Smooth muscle cell (in vitro differentiated cells): ENCODE measurements at regions not wholly inside any gene's neighbourhood (a gene's known extent, or its start where the extent isn't known, plus 50 kb on each side); places are given as distances from the start of the nearest gene placed in this dataset.

Experiments used
- DNase-seq: peaks from one replicate; lab custom pipeline; 2025; ENCODE audit not compliant: unreplicated experiment; lab: John Stamatoyannopoulos, UW
- H2AFZ ChIP-seq: fragments of 200-600 bp; sonication (generic); 2 replicates; pipeline ENCODE4 v1.6.0; 2016; ENCODE audit warnings: antibody characterized with exemption, low read depth, mild to moderate bottlenecking
- H3F3A ChIP-seq: fragments of 200-600 bp; sonication (generic); 2 replicates; pipeline ENCODE4 v1.6.0; 2017; ENCODE audit warnings: antibody characterized with exemption, low read depth
- H3K27ac ChIP-seq: fragments of 200-600 bp; sonication (generic); 2 replicates; pipeline ENCODE4 v1.5.1; 2016; ENCODE audit warnings: low read depth, mild to moderate bottlenecking
- H3K27me3 ChIP-seq: fragments of 200-600 bp; sonication (generic); 2 replicates; pipeline ENCODE4 v1.6.1; 2016; ENCODE audit warnings: low read depth, mild to moderate bottlenecking
- H3K36me3 ChIP-seq: fragments of 200-600 bp; sonication (generic); 2 replicates; pipeline ENCODE4 v1.5.1; 2016; ENCODE audit warnings: low read depth
- H3K4me1 ChIP-seq: fragments of 200-600 bp; sonication (generic); 2 replicates; pipeline ENCODE4 v1.5.1; 2016; ENCODE audit warnings: low read depth
- H3K4me2 ChIP-seq: fragments of 200-600 bp; sonication (generic); 2 replicates; pipeline ENCODE4 v1.6.0; 2016; ENCODE audit warnings: mild to moderate bottlenecking
- H3K4me3 ChIP-seq: fragments of 200-600 bp; sonication (generic); 2 replicates; pipeline ENCODE4 v1.5.1; 2016; ENCODE audit warnings: mild to moderate bottlenecking
- H3K79me2 ChIP-seq: fragments of 200-600 bp; sonication (generic); 2 replicates; pipeline ENCODE4 v1.6.0; 2016; ENCODE audit warnings: low read depth, mild to moderate bottlenecking
- H3K9ac ChIP-seq: fragments of 200-600 bp; sonication (generic); 2 replicates; pipeline ENCODE4 v1.6.0; 2016; ENCODE audit warnings: low read depth
- H3K9me3 ChIP-seq: fragments of 200-600 bp; sonication (generic); replicated peaks from 2 replicates; pipeline ENCODE4 v1.5.1; 2016; ENCODE audit warnings: low read depth
- H4K20me1 ChIP-seq: fragments of 200-600 bp; sonication (generic); 2 replicates; pipeline ENCODE4 v1.6.0; 2016; ENCODE audit warnings: low read depth
- WGBS: methylation state at CpG from one replicate; pipeline ENCODE4 v1.1.7; 2016; ENCODE audit warnings: low lambda C conversion rate; 5-methylcytosine and 5-hydroxymethylcytosine counted together
- TF ChIP-seq, protein P1 (sequence below): fragments of 200-600 bp; sonication (generic); IDR thresholded peaks from 2 replicates; pipeline ENCODE4 v1.5.1; 2017; ENCODE audit warnings: borderline replicate concordance, mild to moderate bottlenecking, antibody characterized with exemption; ENCODE audit not compliant: insufficient read depth, poor library complexity, severe bottlenecking

DNA sequence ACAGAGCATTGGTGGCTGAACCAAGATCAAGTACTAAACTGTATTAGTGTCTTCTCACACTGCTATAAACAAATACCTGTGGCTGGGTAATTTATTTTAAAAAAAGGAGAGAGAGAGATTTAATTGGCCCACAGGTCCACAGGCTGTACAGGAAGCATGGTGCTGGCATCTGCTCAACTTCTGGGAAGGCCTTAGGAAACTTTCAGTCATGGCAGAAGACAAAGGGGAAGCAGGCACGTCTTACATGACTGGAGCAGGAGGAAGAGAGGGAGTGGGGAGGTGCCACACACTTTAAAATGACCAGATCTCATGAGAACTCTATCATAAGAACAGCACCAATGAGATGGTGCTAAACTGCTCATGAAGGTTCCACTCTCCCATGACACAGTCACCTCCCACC lies 95.2 kb upstream of the JCAD start:
- Histone ChIP-seq H3K4me3 (no peak overlapping the region), H4K20me1 (no peaks in the 10 kb centered on the region), H3K79me2 (no peaks in the 10 kb centered on the region), H2AFZ (no peak overlapping the region), H3K4me1 (no peaks in the 10 kb centered on the region), H3K27ac (no peak overlapping the region), H3K36me3 (no peaks in the 10 kb centered on the region), H3F3A (no peaks in the 10 kb centered on the region), H3K9ac (no peak overlapping the region), H3K9me3 (no peaks in the 10 kb centered on the region), H3K27me3 (no peaks in the 10 kb centered on the region), H3K4me2 (no peak overlapping the region)
- 91% methylated on average over 1 of the region's 1 CpG for WGBS
- TF ChIP-seq, protein P1, sequence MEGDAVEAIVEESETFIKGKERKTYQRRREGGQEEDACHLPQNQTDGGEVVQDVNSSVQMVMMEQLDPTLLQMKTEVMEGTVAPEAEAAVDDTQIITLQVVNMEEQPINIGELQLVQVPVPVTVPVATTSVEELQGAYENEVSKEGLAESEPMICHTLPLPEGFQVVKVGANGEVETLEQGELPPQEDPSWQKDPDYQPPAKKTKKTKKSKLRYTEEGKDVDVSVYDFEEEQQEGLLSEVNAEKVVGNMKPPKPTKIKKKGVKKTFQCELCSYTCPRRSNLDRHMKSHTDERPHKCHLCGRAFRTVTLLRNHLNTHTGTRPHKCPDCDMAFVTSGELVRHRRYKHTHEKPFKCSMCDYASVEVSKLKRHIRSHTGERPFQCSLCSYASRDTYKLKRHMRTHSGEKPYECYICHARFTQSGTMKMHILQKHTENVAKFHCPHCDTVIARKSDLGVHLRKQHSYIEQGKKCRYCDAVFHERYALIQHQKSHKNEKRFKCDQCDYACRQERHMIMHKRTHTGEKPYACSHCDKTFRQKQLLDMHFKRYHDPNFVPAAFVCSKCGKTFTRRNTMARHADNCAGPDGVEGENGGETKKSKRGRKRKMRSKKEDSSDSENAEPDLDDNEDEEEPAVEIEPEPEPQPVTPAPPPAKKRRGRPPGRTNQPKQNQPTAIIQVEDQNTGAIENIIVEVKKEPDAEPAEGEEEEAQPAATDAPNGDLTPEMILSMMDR, result no peak
- no peak for DNase-seq

DNA sequence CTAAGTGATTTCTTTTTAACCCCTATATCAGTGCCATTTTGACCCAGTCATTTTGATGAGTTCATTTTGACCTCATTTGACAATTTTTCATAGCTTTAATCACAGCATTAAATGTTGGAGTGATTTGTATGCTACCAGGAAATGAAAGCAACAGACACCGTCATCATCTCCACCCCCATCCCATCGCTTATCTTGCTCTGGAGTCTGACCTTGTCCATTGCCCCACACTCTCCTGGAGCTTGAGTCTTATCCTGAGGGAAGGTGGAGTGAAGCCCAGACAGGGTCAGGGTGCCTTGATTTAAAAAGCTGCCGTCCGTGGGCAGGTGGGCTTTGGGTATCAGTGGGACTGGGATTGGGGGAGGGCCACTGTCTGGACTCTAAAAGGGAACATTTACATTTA lies 94.7 kb upstream of the JCAD start:
- Histone ChIP-seq H3K27me3 (no peaks in the 10 kb centered on the region), H3K4me3 (no peak overlapping the region), H3K79me2 (no peaks in the 10 kb centered on the region), H3K4me2 (no peak overlapping the region), H3K4me1 (no peaks in the 10 kb centered on the region), H4K20me1 (no peaks in the 10 kb centered on the region), H3K36me3 (no peaks in the 10 kb centered on the region), H3K9me3 (no peaks in the 10 kb centered on the region), H3F3A (no peaks in the 10 kb centered on the region), H3K27ac (no peak overlapping the region), H3K9ac (no peak overlapping the region), H2AFZ (no peak overlapping the region)
- no peak for DNase-seq
- TF ChIP-seq, protein P1, result no peak
- 95% methylated on average over 4 of the region's 4 CpGs for WGBS

DNA sequence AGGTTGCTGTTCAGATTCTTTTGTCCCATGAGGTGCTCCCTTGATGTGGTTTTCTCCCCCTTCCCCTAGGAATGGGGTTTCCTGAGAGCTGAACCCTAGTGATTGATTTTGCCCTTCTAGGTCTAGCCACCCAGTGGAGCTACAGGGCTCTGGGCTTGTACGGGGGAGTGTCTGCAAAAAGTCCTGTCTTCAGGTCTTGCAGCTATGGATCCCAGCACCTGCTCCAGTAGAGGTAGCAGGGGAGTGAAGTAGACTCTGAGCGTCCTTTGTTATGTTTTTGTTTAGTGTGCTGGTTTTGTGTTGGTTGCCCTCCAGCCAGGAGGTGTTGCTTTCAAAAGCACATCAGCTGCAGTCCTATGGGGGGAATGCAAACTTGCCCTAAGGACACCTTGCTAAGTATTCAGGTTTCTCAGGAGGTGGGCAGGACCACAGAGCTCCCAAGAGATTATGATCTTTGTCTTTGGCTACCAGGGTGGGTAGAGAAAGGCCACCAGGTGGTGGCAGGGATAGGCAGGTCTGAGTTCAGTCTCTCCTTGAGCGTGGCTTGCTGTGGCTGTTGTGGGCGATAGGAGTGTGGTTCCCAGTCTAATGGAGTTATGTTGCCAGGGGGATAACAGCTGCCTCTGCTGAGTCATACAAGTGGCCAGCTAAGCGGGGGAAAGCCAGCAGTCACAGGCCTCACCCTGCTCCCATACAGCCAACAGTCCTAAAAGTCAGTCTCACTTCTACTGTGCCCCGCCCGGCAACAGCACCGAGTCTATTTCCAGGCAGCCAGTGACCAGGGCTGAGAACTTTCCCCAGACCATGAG lies 92.4 kb upstream of the JCAD start:
- no peaks in the 10 kb centered on the region for H3F3A ChIP-seq
- H4K20me1 ChIP-seq, result no peaks in the 10 kb centered on the region
- no peaks in the 10 kb centered on the region for H3K36me3 ChIP-seq
- H3K9me3 ChIP-seq, result no peaks in the 10 kb centered on the region
- peak overlapping the region; percentile 39 for H3K4me2 ChIP-seq
- DNase-seq, result peak; percentile 21
- H2AFZ ChIP-seq, result no peak overlapping the region
- TF ChIP-seq, protein P1, result no peak
- no peak overlapping the region for H3K4me3 ChIP-seq
- H3K27me3 ChIP-seq, result no peaks in the 10 kb centered on the region
- peak overlapping the region; percentile 75 for H3K27ac ChIP-seq
- 30% methylated on average over 8 of the region's 8 CpGs for WGBS
- peak overlapping the region; percentile 48 for H3K9ac ChIP-seq
- H3K4me1 ChIP-seq, result no peaks in the 10 kb centered on the region
- no peaks in the 10 kb centered on the region for H3K79me2 ChIP-seq

DNA sequence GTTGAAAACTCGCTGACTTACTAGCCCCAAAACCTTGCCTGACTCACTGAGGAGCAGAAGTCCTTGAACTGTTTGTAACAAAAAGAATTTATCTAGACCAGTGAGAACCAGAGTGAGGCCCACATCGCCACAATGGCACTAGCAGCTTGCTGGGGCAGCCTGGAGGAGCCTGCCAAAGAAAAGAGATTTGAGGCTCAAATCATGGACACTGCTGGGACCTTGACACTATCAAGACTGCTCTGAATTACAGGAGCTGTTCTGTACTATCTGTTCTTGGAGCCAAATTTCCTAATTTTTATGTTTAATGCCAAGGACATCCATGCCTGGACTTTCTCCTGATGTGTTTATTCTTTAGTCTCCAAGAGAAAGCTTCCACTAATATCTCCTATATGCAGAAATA lies 82.0 kb upstream of the JCAD start:
- Histone ChIP-seq H3K27me3 (no peaks in the 10 kb centered on the region), H3K9me3 (no peaks in the 10 kb centered on the region), H3K27ac (no peak overlapping the region), H3K9ac (no peak overlapping the region), H3K36me3 (no peaks in the 10 kb centered on the region), H2AFZ (no peak overlapping the region), H3K4me3 (no peak overlapping the region), H4K20me1 (no peaks in the 10 kb centered on the region), H3K4me1 (no peaks in the 10 kb centered on the region), H3K79me2 (no peaks in the 10 kb centered on the region), H3K4me2 (no peak overlapping the region), H3F3A (no peaks in the 10 kb centered on the region)
- DNase-seq, result no peak
- TF ChIP-seq, protein P1, result no peak
- 66% methylated on average over 2 of the region's 2 CpGs for WGBS
